HG03025 (cell line): ENCODE measurements at regions not wholly inside any gene's neighbourhood (a gene's known extent, or its start where the extent isn't known, plus 50 kb on each side); places are given as distances from the start of the nearest gene placed in this dataset.
"Not testable (repeated sequence)": the region's sequence is repeated elsewhere in the genome, so short reads cannot be mapped to it uniquely, and the experiment has no call there.

Source experiments
- ATAC-seq: cut with Tn5 transposase; IDR thresholded peaks from one replicate; pipeline ENCODE4 v1.9.1; 2021; ENCODE audit warnings: mild to moderate bottlenecking, moderate library complexity; ENCODE audit not compliant: unreplicated experiment, low FRiP score

DNA sequence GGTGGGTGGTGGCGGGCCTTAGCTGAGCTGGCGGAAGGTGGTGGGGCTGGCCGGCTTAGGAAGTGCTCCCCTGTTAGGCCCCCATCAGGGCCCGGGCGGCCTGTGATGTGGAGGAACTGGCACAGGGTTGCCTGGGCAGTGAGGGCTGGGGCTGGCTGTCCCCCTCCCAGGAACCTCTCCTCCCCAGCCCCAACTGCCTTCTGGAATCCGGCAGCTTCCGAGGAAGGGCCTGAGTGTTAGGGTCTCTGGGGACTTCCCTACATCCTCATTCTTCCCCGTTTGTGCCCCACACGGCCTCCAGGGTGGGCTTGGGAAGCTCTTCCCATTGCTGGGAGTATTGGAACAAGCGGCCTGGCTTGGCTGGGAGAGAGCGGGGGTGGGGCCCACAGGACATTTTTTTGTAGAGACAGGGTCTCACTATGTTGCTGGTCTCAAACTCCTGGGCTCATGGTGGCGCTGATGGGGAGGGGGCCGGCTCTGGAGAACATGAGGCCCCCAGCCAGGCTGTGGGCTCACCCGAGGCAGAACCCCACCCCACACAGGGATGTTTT lies 89.9 kb upstream of the CIBAR2 start:
- no peak for ATAC-seq

DNA sequence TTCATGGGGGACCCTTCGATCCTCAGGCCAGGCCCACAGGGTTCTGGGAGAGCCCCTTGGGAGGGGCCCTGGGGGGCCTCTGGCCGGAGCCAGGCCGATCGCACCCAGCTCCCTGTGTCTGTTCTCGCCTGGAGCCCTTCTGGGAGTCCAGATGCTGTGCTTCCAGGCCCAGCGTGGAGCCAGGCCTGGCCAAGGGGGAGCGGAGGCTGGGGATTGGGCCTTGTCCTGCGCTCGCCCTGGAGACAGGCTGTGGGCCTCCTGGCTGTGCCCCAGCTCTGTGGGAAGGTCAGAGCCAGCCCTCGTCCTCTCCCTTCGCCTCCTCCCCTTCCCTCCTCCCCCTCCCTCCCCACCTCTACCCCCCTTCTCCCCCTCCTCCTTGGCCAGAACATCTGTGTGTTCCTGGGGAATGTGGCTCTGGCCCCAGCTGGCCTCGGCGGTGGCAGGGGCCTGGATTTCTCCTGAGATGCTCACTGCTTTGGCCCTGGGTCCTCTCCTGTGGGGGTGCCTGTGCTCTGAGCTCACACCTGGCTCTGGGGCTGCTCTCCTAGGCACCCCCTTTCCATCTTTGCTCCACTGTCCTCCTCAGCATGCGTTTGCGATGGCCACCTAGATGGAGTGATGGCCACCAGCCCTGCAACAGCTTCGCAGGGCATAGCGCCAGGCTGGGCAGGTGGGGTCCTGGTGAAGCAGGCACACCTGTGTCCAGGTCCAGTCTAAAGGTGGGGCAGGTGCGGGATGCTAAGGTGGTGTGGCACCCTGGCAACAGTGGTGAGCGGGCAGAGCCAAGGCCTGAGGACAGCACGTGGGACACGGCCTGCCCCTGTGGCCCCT lies 90.6 kb upstream of the CIBAR2 start:
- no peak for ATAC-seq

DNA sequence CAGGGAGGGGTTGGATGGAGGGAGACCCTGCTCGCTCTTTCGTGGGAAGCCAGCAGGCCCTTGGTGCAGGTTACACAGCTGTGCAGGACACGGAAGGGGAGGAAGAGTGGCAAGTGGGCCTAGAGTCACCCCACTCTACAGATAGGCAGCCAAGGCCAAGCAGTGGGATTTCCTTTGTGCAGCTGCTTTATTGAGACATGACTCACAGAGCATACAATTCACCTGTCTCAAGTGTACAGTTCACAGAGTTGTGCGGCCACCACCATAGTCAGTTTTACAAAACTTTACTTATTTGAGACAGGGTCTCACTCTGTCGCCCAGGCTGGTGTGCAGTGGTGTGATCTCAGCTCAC lies 91.2 kb upstream of the CIBAR2 start:
- no peak for ATAC-seq

DNA sequence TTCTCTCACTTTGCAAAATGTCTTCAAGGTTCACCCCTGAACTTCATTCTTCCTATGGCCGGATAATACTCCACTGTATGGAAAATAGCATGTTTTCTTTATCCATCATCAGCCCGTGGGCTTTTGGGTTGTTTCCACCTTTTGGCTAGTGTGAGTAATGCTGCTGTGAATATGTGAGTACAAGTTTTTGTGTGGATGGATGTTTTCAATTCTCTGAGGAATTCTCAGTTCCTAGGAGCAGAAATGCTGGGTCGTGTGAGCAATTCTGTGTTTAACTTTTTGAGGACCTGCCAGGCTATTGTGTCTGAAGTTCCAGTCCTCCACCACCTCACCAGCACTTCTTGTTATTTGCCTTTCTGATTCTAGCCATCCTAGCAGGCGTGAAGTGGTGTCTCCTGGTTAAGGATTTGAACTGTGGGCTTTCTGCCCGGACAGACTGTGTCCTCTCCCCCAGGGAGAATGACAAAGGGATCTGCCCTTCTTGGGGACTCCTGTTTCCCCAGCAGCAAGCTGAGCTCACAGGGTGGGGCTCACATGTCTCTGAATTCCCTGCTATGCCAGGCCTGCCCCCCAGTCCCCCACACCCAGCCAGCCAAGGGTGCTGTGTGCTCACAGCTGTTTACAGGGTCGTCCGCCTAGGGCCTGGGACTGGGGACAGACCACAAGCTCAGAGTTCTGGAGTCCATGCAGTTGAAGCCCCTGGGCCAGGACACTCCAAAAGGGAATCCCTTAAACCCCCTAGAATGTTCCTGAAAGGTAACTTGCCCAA lies 92.2 kb upstream of the CIBAR2 start:
- no peak for ATAC-seq

DNA sequence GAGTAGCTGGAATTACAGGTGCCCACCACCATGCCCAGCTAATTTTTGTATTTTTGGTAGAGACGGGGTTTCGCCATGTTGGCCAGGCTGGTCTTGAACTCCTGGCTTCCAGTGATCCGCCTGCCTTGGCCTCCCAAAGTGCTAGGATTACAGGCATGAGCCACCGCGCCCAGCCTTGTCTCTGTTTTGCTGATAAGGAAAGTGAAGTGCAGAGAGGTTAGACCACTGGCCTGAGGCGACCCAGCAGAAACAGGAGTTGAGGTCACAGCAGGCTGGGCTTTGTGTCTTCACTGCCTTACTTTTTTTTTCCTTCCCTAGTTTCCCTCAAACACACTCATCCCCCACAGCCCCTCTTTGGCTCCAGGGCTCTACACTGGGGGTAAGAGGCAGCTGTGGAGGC lies 93.0 kb upstream of the CIBAR2 start:
- ATAC-seq: not testable (repeated sequence)

DNA sequence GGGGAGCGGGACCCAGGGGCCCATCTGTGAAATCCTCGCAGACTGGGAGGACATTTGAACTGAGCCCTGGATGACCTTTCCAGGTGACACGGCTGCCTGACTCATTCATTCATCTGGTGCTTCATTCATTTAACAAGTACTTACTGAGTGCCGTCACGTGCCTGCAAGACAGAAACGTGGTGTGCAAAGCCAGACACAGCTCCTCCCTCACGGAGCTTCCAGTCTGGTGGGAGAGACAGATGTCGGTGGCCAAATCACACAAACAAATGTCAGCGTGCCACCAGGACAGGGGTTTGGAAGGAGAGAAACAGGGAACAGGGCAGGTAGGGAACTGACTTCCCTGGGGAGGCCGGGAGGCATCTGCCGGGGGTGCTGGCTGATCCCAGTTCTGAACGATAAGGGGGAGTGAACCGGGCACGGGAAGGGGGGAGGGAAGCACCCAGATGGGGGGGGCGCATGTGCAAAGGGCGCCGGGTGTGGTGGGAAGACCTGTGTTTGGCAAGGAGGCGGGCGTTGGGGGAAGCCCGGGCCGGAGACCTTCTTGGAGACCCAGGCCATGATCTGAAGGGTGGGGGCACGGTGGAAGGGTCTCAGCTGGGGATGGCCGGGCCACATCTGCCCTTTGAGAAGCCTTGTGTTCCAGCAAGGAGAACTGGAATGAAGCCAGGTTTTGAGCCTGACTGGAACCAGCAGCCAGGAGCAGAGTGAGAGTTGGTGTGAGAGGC lies 93.6 kb upstream of the CIBAR2 start:
- no peak for ATAC-seq

DNA sequence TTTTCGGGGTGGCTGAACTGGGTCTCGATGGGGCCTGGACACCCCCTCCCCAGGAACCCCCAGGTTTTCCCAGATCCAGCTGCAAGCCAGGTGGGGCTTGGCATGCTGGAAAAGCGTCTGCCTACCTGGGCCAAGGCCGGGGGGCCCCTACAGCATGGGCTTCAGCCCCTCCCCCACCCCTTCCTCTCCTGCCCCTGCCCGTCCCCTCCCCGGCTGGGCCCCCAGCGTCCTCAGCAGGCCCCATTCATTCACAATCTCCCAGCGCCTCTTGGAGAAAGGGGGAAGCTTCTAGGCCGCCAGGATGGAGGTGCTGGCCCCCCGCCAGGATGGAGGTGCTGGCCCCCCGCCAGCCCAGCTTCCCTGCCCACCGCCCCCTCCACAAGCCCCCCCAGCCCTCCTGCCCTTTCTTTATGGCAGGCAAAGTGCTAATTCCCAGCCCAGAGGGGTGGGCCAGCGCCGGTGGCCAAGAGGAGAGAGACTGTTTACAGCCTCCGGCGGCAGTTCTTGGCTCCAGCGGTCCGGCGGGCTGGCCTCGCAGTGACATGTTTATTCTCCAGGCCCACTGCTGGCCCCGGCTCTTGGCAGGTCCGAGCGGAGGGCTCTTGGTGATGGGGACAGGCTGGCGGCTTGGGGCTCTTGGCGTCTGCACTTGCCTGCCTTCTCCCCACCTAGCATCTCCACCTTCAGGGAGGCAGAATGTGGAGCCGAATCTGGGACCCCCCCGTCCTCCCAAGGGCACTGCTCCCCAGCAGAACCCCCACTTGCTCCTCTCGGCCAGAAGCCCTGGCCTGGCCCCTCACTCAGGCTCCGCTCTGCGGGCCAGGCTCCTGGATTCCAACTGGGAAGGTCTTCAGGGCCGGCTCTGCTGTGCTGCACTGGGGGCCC lies 94.4 kb upstream of the CIBAR2 start:
- ATAC-seq: no peak

DNA sequence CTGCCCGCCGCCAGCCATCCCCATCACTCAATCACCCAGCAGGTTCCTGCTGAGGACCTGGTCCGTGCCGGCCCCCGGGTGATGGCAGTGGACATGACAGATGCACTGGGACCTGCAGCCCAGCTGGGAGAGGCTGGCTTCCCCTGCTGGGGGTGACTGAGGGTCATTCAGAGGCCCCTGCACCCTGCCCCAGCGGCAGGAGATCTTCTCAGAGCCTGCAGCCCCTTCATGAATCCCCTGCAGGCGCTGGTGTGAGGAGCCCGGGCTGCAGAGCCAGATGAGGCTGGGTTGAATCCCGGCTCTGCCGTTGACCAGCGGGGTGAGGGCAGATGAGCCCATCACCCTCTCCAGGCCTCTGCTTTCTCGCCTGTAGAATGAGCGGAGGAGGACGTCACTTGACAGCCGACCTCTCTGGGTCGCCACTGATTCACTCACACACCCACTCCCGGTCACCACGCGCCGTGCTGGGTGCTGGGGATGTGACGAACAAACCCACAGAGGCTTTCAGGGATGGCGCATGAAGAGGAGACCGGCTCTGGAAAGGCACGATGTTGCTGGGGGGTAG lies 95.2 kb upstream of the CIBAR2 start:
- ATAC-seq: no peak

DNA sequence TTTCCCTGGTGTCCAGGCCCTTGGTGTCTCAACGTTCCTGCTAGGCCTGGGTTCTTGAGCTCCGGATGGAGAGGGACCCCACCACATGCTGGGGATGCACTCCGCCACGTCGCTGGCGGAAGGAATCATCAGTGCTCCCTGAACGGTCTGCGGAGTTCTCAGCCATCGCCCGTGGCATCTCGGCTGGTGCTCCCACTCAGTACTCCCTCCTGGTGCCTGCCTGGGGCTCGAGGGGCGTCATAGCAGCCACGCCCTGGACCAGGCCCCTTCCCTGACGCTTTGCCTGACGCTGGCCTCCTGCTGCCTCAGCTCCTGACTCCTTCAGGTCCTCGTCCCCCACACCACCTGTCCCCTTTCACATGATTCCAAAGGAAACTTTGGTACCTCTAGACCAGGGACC lies 95.9 kb upstream of the CIBAR2 start:
- no peak for ATAC-seq

DNA sequence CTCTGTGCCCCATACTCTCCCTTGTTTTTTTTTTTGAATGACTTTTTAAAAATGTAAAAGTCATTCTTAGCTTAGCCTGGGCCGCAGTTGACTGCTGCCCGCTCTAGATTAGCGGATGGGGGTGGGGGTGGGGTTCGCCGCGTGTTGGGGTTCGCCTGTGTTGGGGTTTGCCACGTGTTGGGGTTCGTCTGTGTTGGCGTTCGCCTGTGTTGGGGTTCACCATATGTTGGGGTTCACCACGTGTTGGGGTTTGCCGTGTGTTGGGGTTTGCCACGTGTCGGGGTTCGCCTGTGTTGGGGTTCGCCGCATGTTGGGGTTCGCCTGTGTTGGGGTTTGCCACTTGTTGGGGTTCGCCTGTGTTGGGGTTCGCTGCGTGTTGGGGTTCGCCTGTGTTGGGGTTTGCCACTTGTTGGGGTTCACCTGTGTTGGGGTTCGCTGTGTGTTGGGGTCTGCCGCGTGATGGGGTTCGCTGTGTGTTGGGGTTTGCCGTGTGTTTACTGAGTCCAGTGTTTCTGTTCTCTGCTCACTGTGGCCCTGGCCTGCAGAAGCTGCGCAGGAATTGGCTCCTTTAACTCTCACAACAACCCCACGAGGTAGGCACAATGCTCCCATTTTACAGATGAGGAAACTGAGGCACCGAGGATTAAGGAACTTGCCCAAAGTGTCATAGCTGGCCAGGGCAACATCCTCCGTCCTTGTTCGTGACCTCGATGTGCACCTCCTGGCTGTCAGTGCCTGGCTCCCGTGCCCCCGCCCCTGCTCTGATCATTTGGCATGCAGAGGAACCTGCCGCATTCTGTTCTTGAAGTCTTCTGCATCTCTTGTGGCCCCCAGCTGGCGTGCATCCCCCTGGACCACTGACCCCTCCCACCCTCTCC lies 96.6 kb upstream of the CIBAR2 start:
- no peak for ATAC-seq

DNA sequence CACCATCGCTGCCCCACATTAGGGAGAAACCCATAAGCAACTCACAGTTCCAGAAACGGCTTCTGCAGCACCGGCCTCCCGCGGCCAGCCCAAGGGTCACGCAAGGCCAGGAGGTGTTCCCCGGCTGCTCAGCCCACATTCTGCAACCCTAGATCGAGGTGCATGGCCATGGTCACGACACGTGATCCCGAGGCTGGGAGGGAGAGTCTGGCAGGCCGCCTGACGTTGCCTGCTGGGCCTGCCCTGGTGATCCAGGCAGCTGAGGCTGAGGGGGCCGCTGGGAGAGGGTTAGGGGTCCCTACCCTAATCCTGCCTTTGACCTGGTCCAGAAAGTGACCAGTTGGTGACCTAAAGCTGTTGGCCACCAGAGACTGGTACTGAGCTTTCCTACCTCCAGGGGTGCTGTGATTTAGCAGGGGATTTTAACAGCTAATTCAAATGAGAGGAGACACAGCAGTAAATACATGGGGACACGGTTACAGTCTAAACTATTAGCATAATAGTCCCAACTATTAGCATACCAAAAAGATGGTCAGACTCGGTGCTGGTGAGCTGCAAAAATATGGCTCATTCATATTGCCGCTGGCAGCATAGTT lies 97.4 kb upstream of the CIBAR2 start:
- ATAC-seq: no peak

DNA sequence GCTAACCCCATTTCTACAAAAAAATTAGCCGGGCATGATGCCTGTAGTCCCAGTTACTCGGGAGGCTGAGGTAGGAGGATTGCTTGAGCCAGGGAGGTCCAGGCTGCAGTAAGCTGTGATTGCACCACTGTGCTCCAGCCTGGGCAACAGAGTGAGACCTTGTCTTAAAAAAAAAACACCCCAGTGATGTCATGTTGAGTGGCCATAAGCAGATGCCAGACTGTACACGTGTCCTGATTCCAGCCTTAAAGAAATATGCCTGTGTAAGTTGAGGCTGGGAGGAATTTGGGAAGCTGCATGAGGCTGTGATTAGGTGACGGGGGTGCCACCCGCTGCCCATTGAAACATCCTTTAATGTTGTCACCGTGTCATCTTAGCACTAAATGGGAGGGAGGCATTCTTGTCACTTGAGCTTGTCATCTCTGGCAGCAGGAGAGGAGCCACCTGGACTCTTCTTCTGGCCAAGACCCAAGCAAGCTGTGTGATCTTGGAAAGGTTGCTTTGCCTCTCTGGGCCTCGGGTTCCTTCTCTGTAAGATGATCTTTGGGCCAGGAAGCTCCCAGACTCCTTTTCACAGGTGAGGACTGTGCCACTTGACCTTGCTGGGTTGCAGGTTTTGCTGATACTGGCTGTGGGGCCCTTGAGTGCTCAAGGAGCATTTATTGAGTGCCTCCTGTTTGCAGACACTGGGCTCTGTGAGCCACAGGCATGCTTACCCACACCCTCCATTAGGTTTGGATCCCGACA lies 98.3 kb upstream of the CIBAR2 start:
- ATAC-seq: no peak

DNA sequence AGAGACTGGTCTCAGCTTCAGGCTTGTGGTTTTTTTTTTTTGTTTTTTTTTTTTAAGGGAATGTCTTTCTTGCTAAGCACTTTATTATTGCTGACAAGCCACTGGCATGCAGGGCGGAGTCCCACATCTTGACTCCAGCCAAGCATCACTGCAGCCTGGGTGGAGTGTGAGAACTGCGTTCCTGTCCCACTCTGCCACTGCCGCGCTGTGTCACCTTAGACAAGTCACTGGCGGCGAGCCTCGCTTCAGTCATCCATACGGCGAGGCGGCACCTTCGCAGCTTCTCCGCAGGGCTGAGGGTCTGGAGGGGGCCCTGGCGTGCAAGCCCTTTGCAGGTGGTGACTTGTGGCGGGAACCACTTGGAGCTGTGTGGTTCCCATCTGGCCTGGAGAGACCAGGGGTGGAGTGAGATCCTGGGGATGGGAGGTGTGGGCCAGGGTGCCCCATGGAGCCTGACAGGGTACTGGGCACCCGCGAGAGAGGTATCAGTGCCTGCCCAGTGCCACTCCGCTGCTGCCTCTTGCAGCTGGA lies 99.1 kb upstream of the CIBAR2 start:
- no peak for ATAC-seq

DNA sequence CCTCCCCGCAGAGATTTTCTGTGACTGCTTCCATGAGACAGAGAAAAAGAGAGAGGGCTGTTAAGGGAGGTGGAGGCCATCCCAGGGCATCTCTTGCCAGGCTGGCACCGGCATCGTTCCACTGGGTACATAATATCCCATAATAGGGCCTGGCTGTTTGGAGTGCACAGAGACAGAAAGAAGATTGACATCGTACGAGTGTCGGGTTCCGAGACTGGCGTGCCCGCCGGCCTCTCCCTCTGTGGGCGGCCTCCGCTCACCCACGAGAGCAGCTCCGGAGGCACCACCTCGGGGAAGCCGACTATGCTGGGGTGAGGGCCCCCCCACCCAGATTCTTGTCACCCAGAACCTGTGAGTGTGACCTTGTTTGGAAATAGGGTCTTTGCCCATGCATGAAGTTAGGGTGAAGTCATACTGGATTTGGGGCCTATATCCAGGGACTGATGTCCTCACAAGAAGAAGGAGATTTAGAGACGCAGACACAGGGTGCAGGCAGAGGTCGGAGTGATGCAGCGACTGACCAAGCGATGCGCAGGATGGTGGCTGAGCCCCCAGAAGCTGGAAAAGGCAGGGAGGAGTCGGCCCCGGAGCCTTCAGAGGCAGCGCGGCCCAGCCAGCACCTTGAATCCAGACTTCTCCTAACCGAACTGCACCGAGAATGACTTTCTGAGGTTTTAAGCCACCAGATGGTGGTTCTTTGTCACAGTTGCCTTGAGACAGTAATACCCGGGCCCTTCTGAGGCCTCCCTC lies 101.8 kb upstream of the CIBAR2 start:
- ATAC-seq: no peak

DNA sequence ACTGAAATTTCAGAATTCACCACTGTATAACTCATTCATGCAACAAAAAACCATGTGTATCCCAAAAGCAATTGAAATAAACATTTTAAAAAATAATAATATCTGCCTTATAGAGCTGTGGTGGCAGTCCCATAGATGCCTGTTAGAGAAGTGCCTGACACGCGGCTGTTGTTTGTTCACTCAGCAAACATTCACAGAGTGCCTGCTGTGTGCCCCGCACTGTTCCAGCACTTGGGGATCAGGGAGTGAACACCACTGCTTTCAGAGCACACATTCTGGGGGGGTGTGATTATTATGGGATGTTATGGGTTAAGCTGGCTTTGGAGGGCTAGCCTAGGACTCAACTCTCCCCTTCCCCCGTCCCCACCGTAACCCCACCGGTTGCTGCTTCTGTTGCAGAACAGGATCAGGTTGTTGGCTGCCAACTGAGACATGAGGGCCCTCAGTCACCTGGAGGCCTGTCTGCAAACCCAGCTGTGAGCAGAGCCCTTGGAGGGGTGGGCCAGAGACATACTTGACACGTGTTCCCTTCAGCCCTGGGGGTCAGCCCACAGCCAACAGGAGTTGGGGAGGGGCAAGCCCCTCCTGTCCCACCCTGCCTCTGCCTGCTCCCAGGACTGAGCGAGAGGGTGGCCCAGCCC lies 103.3 kb upstream of the CIBAR2 start:
- ATAC-seq: no peak
